Endothelial cell (in vitro differentiated cells): ENCODE measurements at regions not wholly inside any gene's neighbourhood (a gene's known extent, or its start where the extent isn't known, plus 50 kb on each side); places are given as distances from the start of the nearest gene placed in this dataset.

Experiments
- DNase-seq: peaks from one replicate; pipeline ENCODE4 v3.0.0; 2021; ENCODE audit warnings: low spot score
- H3K27ac Mint-ChIP-seq: one replicate; pipeline ENCODE4 v1.8.0; 2021; ENCODE audit warnings: mixed read lengths, inconsistent platforms; ENCODE audit not compliant: unreplicated experiment
- H3K27me3 Mint-ChIP-seq: one replicate; pipeline ENCODE4 v1.8.0; 2021; ENCODE audit warnings: mild to moderate bottlenecking, moderate library complexity, mixed read lengths, inconsistent platforms; ENCODE audit not compliant: unreplicated experiment
- H3K36me3 Mint-ChIP-seq: one replicate; pipeline ENCODE4 v1.8.0; 2021; ENCODE audit warnings: mild to moderate bottlenecking, low read depth, mixed read lengths, inconsistent platforms; ENCODE audit not compliant: unreplicated experiment
- H3K4me1 Mint-ChIP-seq: one replicate; pipeline ENCODE4 v1.8.0; 2021; ENCODE audit warnings: mild to moderate bottlenecking, mixed read lengths, inconsistent platforms; ENCODE audit not compliant: unreplicated experiment
- H3K4me3 Mint-ChIP-seq: one replicate; pipeline ENCODE4 v1.8.0; 2021; ENCODE audit warnings: mild to moderate bottlenecking, mixed read lengths, inconsistent platforms; ENCODE audit not compliant: unreplicated experiment
- H3K9me3 Mint-ChIP-seq: one replicate; pipeline ENCODE4 v1.8.0; 2021; ENCODE audit warnings: mixed read lengths, inconsistent platforms; ENCODE audit not compliant: unreplicated experiment
- TF ChIP-seq, protein P1 (sequence below): fragments of 200-600 bp; sonication (generic); IDR thresholded peaks from one replicate; pipeline ENCODE4 v1.5.0; 2021; ENCODE audit warnings: antibody characterized with exemption; ENCODE audit not compliant: unreplicated experiment

DNA sequence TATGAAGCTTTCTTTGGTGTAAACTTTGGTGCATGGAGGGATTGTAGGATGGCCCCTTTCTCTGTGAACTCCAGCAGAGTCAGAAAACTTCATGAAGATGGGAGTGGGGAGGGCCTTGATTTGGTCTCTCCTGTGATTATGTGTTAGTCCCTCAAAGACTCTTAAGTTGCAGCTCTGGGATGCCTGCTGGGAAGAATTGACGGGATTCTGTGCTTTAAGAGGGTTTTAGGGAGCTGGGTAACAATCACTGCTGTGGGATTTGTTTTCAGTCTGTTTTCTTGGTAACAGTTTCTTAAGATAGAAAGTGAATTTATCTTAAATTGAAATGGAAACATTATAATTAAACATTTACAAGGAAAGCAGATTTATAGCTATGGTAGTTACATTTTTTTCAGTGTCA is 378.1 kb downstream of the AACS start:
- DNase-seq: no peak
- H3K27me3 Mint-ChIP-seq: no peaks in the 10 kb centered on the region
- H3K4me3 Mint-ChIP-seq: no peak overlapping the region
- TF ChIP-seq, protein P1, sequence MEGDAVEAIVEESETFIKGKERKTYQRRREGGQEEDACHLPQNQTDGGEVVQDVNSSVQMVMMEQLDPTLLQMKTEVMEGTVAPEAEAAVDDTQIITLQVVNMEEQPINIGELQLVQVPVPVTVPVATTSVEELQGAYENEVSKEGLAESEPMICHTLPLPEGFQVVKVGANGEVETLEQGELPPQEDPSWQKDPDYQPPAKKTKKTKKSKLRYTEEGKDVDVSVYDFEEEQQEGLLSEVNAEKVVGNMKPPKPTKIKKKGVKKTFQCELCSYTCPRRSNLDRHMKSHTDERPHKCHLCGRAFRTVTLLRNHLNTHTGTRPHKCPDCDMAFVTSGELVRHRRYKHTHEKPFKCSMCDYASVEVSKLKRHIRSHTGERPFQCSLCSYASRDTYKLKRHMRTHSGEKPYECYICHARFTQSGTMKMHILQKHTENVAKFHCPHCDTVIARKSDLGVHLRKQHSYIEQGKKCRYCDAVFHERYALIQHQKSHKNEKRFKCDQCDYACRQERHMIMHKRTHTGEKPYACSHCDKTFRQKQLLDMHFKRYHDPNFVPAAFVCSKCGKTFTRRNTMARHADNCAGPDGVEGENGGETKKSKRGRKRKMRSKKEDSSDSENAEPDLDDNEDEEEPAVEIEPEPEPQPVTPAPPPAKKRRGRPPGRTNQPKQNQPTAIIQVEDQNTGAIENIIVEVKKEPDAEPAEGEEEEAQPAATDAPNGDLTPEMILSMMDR: no peak
- H3K9me3 Mint-ChIP-seq: no peaks in the 10 kb centered on the region
- H3K27ac Mint-ChIP-seq: no peak overlapping the region
- no peaks in the 10 kb centered on the region for H3K36me3 Mint-ChIP-seq
- no peaks in the 10 kb centered on the region for H3K4me1 Mint-ChIP-seq

DNA sequence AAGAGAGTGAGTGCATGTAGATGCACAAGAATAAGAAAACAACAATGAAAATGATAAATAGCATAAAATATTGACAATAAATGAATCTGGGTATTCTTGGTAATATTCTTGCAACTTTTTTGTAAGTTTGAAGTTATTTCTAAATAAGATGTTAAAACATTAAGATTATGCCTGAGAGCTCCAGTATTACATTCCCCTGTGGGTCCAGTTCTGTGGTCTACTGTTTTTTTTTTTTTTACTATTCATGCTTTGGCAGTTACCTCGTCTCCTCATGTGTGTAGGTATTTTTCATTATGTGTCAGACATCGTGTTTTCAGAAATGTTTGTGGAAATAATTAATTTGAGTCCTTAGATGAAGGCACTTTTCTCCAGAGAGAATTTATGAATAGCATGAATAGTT is 386.2 kb downstream of the AACS start:
- H3K4me3 Mint-ChIP-seq: no peak overlapping the region
- H3K9me3 Mint-ChIP-seq: no peaks in the 10 kb centered on the region
- no peaks in the 10 kb centered on the region for H3K27me3 Mint-ChIP-seq
- H3K27ac Mint-ChIP-seq: no peak overlapping the region
- peaks cover 12% of the 10 kb centered on the region for H3K4me1 Mint-ChIP-seq
- H3K36me3 Mint-ChIP-seq: no peaks in the 10 kb centered on the region
- no peak for DNase-seq
- TF ChIP-seq, protein P1: no peak

- Mint-ChIP-seq H3K4me1 (peaks cover 23% of the 10 kb centered on the region), H3K27ac (no peak overlapping the region), H3K9me3 (no peaks in the 10 kb centered on the region), H3K27me3 (peaks cover 1% of the 10 kb centered on the region), H3K36me3 (no peaks in the 10 kb centered on the region), H3K4me3 (no peak overlapping the region)
- TF ChIP-seq, protein P1: no peak
- DNase-seq: no peak
Observed at GRCh38 chr12:125453751-125454150, 388.5 kb downstream of the AACS start.

GRCh38 chr12:125454291-125454690 is 389.1 kb downstream of the AACS start:
- DNase-seq: no peak
- no peak overlapping the region for H3K4me3 Mint-ChIP-seq
- H3K27me3 Mint-ChIP-seq: peaks cover 1% of the 10 kb centered on the region
- no peaks in the 10 kb centered on the region for H3K9me3 Mint-ChIP-seq
- TF ChIP-seq, protein P1: no peak
- H3K36me3 Mint-ChIP-seq: no peaks in the 10 kb centered on the region
- H3K4me1 Mint-ChIP-seq: peaks cover 23% of the 10 kb centered on the region
- no peak overlapping the region for H3K27ac Mint-ChIP-seq

GRCh38 chr12:125454786-125455480 is 389.7 kb downstream of the AACS start:
- Mint-ChIP-seq H3K27ac (no peak overlapping the region), H3K4me3 (no peak overlapping the region), H3K9me3 (no peaks in the 10 kb centered on the region), H3K27me3 (peaks cover 1% of the 10 kb centered on the region), H3K36me3 (no peaks in the 10 kb centered on the region), H3K4me1 (peaks cover 23% of the 10 kb centered on the region)
- TF ChIP-seq, protein P1: no peak
- no peak for DNase-seq
